ENCODE measurements at regions not wholly inside any gene's neighbourhood (a gene's known extent, or its start where the extent isn't known, plus 50 kb on each side); places are given as distances from the start of the nearest gene placed in this dataset.

DNA sequence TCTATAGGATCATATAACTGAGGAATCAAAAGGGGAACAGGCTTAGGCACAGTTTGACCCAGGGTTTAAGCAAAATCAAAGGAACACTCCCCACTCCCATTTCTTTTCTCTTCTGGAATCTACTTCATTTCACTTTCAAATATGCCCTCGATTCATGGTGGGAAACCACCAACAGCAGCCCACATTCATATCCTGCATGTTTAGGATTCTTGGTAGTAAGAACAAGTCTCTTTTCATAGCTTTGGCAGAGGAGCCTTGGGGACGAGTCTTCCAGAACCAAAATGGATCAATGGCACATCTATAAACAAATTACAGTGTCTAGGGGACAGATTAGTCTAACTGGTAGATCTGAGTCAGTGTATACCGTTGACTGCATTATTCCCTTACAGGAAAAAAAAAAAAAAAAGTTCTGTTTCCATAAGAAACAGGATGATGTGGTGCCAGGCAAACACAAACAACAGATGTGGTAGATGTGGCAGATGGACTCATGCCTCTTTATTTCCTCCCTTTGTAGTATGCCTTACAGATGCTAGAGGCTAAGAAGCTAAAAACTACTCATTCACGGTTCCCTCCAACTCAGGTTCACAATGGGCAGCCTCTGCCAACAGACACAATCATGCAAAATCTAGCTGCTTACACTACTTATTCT is 578.3 kb upstream of the ADAMTS9 start:
- TF ChIP-seq, protein P1, sequence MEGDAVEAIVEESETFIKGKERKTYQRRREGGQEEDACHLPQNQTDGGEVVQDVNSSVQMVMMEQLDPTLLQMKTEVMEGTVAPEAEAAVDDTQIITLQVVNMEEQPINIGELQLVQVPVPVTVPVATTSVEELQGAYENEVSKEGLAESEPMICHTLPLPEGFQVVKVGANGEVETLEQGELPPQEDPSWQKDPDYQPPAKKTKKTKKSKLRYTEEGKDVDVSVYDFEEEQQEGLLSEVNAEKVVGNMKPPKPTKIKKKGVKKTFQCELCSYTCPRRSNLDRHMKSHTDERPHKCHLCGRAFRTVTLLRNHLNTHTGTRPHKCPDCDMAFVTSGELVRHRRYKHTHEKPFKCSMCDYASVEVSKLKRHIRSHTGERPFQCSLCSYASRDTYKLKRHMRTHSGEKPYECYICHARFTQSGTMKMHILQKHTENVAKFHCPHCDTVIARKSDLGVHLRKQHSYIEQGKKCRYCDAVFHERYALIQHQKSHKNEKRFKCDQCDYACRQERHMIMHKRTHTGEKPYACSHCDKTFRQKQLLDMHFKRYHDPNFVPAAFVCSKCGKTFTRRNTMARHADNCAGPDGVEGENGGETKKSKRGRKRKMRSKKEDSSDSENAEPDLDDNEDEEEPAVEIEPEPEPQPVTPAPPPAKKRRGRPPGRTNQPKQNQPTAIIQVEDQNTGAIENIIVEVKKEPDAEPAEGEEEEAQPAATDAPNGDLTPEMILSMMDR (IDR thresholded peaks at IDR 0.05) = no peak
- TF ChIP-seq POLR2AphosphoS5 (IDR thresholded peaks at IDR 0.05; ENCODE audit: low read depth, low read length) = no peak
- no peak for TF ChIP-seq MEF2A (IDR thresholded peaks at IDR 0.05; ENCODE audit: borderline replicate concordance, low read depth)
- TF ChIP-seq, protein P2, sequence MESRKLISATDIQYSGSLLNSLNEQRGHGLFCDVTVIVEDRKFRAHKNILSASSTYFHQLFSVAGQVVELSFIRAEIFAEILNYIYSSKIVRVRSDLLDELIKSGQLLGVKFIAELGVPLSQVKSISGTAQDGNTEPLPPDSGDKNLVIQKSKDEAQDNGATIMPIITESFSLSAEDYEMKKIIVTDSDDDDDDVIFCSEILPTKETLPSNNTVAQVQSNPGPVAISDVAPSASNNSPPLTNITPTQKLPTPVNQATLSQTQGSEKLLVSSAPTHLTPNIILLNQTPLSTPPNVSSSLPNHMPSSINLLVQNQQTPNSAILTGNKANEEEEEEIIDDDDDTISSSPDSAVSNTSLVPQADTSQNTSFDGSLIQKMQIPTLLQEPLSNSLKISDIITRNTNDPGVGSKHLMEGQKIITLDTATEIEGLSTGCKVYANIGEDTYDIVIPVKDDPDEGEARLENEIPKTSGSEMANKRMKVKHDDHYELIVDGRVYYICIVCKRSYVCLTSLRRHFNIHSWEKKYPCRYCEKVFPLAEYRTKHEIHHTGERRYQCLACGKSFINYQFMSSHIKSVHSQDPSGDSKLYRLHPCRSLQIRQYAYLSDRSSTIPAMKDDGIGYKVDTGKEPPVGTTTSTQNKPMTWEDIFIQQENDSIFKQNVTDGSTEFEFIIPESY (IDR thresholded peaks at IDR 0.05; ENCODE audit: borderline replicate concordance, low read depth) = no peak
- TF ChIP-seq TAF1 (IDR thresholded peaks at IDR 0.05; ENCODE audit: borderline replicate concordance, low read depth, low read length) = no peak
- no peak for TF ChIP-seq FOXM1 (IDR thresholded peaks at IDR 0.05; ENCODE audit: low read depth)
